Adrenal gland (tissue), 5 donors: ENCODE measurements at regions not wholly inside any gene's neighbourhood (a gene's known extent, or its start where the extent isn't known, plus 50 kb on each side); places are given as distances from the start of the nearest gene placed in this dataset.

ENCODE experiments used
- CTCF ChIP-seq, 6 experiments: fragments of 450-650 bp in 4 of 6; fragments of 200-600 bp in 2 of 6; sonication (generic) in 1 of 6; IDR thresholded peaks; 1 replicate in 5 of 6; 2 replicates in 1 of 6; pipeline versions ENCODE4 v1.5.1 to v1.8.0; 2016 to 2021; ENCODE audit warnings: antibody characterized with exemption in 6 of 6, mild to moderate bottlenecking in 2 of 6, moderate library complexity in 1 of 6
- POLR2A ChIP-seq, 2 donors: fragments of 450-650 bp; IDR thresholded peaks; one replicate each; pipeline ENCODE4 v1.6.1; 2017; ENCODE audit warnings: antibody characterized with exemption in 2 of 2, mild to moderate bottlenecking in 2 of 2, moderate library complexity in 1 of 2
- donor health status: DM: no; HTN: no; CAD: no.

GRCh38 chr13:53138376-53139036 lies 109.9 kb downstream of the OLFM4 start:
- no peak for TF ChIP-seq CTCF (IDR thresholded peaks at IDR 0.05)
- no peak for TF ChIP-seq POLR2A (IDR thresholded peaks at IDR 0.05)
